GM19463 (cell line): ENCODE measurements at regions not wholly inside any gene's neighbourhood (a gene's known extent, or its start where the extent isn't known, plus 50 kb on each side); places are given as distances from the start of the nearest gene placed in this dataset.

Experiments
- ATAC-seq: cut with Tn5 transposase; IDR thresholded peaks from one replicate; pipeline ENCODE4 v1.9.1; 2021; ENCODE audit warnings: mild to moderate bottlenecking, moderate library complexity; ENCODE audit not compliant: unreplicated experiment

DNA sequence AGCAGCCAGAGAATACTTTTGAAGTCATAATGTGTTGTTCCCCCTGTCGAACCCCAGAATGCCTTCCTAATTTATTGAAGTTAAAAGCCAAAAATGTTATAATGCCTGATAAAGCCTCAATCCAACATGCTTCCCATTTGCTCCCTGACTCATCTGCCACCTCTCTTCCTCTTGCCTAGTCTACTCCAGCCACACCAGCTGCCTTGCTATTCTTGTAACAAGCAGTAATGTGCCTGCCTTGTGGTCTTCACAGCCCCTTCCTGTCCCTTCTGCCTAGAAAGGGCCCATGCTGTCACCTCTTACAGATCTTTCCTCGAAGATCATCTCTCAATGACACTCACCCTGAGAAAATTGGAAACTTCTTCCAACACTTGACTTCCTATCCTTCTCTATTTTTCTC, 231.6 kb upstream of the CDH2 start:
- no peak for ATAC-seq

- no peak for ATAC-seq
Measured at GRCh38 chr18:28407681-28408080, 230.8 kb upstream of the CDH2 start.

DNA sequence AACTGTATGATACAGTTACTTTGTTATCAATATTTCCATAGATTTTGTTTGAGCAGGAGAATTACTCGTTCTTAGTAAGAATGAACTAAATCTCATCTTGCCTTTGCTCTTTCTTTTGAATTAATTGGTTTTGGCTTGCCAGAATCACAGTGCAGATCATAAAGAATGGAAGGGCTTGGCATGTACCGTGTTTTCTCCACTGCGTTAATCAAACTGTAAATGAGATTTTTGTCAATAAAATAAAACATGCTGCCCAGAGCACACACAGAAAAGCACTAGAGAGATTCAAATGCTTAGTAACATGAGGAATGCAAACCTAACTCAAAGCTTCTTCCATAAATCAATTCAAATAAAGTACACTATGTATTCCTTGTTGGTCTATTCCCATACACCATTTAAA, 229.6 kb upstream of the CDH2 start:
- ATAC-seq, result no peak

DNA sequence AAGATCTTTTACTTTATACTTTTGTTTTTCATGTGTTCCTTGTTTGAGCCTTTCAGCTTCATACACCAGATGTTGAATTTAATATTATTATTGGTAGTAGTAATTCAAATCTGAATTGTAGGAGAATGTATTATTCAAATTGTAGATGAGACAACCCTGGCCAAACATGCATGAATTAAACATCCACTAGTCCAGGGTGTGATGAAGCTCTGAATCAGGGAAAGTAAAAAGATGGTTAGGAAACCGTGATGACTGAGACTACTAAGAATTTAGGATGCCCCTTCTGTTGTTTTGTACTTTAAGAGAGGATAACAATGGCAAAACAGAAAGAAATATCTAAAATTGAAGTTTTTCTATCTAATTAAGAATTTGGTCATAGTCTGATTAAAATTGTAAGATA, 227.8 kb upstream of the CDH2 start:
- no peak for ATAC-seq

GRCh38 chr18:28399781-28400362, 222.9 kb upstream of the CDH2 start:
- no peak for ATAC-seq

- no peak for ATAC-seq
Measured at GRCh38 chr18:28398471-28398870, 221.5 kb upstream of the CDH2 start.

GRCh38 chr18:28390022-28390421, 213.1 kb upstream of the CDH2 start:
- no peak for ATAC-seq

DNA sequence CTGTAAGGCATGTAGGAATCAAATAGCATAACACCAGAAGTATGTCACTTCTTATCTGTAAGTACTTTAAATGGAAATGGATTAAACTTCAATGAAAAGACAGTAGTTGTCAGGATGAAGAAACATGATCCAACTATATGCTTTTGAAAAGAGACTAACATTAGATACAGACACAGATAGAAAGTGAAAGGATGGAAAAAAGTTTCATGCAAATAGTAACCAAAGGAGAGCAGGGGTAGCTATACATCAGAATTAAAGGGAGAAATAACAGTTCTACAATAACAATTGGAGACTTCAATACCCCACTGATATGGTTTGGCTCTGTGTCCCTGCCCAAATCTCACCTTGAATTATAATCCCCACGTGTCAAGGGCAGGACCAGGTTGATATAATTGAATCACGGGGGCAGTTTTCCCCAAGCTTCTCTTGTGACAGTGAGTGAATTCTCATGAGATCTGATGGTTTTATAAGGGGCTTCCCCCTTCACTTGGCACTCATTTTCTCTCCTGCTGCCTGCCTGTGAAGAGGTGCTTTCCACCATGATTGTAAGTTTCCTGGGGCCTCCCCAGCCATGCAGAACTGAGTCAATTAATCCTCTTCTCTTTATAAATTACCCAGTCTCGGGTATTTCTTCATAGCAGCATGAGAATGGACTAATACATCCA, 205.4 kb upstream of the CDH2 start:
- ATAC-seq, result no peak

DNA sequence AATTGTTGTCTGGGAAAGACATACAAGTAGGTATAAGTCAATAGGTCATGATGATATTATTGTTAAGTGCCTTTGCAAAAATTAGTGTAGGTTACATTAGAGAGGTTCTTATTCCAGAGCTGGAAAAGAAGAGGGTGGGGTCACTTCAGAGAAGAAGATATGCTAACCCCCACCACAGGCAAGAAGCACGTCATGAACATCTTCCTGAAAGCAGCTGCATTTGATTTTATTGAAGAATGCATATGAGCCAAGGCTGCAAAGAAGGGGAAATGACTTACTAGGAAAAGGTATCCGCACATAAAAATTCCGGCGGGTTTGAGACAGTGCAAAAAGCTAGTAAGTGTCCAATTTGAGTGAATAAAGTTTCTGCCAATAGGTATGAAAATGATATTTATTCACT, 195.3 kb upstream of the CDH2 start:
- no peak for ATAC-seq

DNA sequence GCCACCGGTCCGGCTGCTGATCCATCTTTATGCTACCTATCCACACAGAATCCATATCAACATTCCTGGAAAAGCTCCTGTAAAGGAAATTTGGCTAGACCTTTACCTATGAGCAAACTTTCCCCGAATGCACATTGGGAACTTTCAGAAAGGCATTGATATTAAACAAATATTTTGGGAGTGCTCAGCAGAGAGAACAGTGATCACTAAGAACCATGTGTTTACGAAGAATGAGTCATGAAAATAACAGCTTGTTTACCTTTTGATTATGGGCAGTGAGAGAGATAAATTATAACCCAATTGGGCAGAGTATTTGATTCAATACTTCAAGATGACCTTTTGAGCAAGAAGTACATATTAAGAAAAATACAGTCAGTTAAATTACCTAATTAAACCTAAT, 189.7 kb upstream of the CDH2 start:
- no peak for ATAC-seq

DNA sequence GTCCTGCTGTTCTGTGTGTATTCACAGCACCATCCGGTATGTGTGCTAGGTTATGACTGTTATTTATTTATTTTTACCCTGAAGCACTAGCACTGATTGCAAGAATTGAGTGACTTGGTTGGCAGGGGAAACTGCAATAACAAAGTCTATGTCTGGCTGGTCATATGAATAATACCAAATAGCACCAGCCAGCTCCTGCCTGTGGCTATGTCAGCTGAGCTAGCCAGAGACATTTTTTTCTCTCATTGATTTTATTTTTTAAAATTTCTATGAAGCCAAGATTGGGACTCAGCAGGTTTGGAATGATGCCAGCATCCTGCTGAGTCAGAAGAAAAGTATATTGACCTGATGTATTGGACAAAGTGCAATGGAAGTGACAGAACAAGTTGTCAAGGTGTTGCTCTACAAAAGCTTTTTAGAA, 188.5 kb upstream of the CDH2 start:
- ATAC-seq, result no peak

- ATAC-seq, result no peak
Measured at GRCh38 chr18:28363124-28363523, 186.2 kb upstream of the CDH2 start.

DNA sequence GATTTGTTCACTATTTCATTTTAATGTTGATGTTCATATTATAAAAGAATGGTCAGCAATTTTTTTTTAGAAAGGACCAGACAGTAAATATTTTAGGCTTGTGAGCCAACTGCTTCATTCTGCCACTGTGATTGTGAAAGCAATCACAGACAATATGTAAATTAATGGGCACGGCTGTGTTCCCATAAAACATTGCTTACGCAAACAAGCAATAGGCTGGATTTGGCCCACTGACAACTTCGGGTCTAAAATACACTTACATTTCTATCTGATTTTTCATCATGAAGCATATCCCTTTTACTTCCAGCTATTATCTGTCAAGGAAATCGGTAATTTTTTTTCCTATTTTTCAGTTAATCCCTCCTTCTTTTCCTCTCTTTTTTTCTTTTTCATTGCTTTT, 182.2 kb upstream of the CDH2 start:
- ATAC-seq, result no peak

GRCh38 chr18:28357766-28358401, 181.0 kb upstream of the CDH2 start:
- no peak for ATAC-seq

DNA sequence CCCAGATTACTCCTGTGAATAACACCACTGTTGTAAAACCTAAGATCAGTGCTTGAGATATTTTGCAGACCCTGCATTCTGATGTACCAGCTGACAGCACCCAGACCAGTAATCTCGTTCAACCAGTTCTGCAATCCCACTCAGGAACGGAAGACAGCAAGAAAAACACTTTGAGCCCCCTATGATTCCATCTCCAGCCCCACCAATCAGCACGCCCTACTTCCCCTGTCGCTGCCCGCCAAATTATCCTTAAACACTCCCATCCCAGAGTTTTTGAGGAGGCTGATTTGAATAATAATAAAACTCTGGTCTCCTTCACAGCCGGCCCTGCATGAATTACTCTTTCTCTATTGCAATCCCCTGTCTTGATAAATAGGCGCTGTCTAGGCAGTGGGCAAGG, 173.9 kb upstream of the CDH2 start:
- no peak for ATAC-seq

DNA sequence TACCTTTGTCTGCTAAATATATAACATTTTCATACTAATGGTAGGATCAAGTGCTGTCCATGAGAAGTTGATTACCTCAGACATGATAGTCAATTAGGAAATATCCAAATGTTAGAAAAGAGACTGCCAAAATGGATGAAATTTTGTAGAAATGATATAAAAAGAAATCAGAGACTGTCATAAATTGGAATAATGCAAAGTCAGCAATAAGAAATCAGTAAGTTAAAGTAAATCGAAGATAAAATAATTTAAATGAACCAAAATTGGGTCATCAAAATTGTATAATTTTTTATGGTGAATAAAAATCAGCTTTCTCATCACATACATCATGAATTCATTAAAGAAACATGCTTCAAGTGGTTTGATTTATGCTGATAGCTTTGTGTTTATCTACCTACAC, 165.3 kb upstream of the CDH2 start:
- ATAC-seq, result no peak

- no peak for ATAC-seq
Measured at GRCh38 chr18:28338316-28338715, 161.4 kb upstream of the CDH2 start.

DNA sequence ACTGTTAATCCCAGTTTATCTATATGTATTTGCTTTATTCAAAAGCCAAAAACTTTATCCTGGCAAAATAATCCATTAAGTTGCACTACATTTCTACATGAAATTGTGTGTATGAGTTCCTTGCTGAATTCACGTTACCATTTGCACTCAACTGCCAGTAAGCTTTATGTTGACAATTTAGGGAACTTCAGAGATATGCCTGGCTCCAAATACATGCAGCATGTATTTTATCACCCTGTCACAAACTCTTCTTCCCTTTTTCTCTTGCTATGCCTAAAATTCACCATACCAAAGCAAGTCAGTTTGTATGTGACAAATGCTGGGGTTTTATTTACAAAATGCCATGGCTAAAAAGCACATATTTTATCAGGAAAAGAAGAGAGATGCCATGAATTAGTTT, 157.6 kb upstream of the CDH2 start:
- no peak for ATAC-seq

DNA sequence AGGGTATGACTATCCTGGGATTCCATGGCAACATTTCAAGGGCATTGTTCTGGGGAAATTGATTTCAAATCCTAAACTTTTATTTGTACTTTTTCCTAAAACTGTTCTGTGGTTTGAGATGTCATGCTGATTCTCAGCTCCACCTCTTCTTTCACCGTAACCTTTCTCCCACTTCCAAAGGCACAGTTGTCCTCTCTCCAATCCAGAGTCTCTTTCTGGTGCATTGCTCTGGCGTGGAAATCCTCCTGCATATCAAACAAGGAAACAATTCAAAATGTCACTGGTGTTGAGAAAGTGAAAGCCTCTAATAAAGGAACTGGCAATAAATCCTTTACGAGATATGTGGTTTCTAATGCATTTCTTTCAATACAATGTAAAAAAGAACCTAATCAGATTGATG, 155.1 kb upstream of the CDH2 start:
- no peak for ATAC-seq

GRCh38 chr18:28331551-28331950, 154.6 kb upstream of the CDH2 start:
- ATAC-seq, result no peak

DNA sequence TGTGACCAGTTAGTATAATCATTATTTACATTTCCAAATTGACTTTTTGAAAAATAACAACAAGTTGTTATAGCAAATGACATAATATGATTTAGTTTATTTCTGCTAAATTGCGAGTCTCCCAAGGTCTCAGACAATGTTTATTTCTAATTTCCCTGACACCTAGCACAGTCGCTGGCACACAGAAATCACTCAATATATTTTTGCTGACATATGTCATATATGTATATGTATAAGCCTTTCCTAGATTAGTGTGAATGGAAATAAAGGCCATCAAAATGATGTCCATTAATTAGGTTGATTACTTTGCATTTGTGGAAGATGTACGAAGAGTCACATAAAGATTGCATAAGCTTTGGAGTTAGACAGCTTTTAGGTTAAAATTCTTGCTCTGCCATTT, 136.7 kb upstream of the CDH2 start:
- ATAC-seq, result no peak

GRCh38 chr18:28288784-28289183, 111.9 kb upstream of the CDH2 start:
- no peak for ATAC-seq

DNA sequence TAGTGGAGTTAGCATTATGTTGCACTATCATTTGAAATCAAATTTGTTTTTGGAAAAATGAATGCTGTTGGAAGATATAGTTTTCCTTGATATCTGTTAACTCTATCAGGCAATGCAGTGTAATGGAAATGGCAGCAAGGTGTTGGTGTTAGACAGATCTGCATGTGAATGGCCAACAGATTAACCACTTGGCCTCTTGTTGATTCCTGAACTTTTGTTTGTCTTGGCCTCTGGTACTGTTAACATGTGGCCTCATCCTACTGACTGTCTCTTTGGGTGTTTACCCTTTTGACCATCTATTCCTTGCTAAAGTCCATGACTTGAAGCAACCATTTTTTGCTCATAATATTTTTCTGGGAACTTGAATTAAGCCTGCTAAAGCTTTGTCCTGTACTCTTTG, 110.2 kb upstream of the CDH2 start:
- ATAC-seq, result no peak
